WTC11 (cell line): ENCODE measurements at regions not wholly inside any gene's neighbourhood (a gene's known extent, or its start where the extent isn't known, plus 50 kb on each side); places are given as distances from the start of the nearest gene placed in this dataset.

Experiments
- ATAC-seq: fragments of 200-7000 bp; cut with Tn5 transposase; 2 replicates; pipeline ENCODE4 v1.10.0; 2021; ENCODE audit warnings: mild to moderate bottlenecking, moderate library complexity
- CTCF ChIA-PET: fragments of 300-600 bp; sonication (Branson Sonifier 250); formaldehyde crosslinking; loops from one replicate; lab custom pipeline; 2021; ENCODE audit warnings: antibody characterized with exemption; lab: Charles Lee
- POLR2A ChIA-PET: fragments of 350-600 bp; sonication (Branson Sonifier 250); formaldehyde crosslinking; loops from one replicate; lab custom pipeline; 2021; ENCODE audit warnings: antibody characterized with exemption; lab: Charles Lee
- DNase-seq: peaks from one replicate; pipeline ENCODE4 v3.0.0; 2021; ENCODE audit warnings: low spot score
- H3K27ac Mint-ChIP-seq: 2 replicates; pipeline ENCODE4 v1.8.0; 2021; ENCODE audit warnings: mixed read lengths
- H3K27me3 Mint-ChIP-seq: 2 replicates; pipeline ENCODE4 v1.8.0; 2021; ENCODE audit warnings: low read depth, mild to moderate bottlenecking, moderate library complexity, mixed read lengths
- H3K36me3 Mint-ChIP-seq: 2 replicates; pipeline ENCODE4 v1.8.0; 2021; ENCODE audit warnings: mixed read lengths
- H3K4me1 Mint-ChIP-seq: 2 replicates; pipeline ENCODE4 v1.8.0; 2022; ENCODE audit warnings: mixed read lengths
- H3K4me3 Mint-ChIP-seq: 2 replicates; pipeline ENCODE4 v1.8.0; 2021; ENCODE audit warnings: mild to moderate bottlenecking, moderate library complexity, mixed read lengths
- H3K9me3 Mint-ChIP-seq: 2 replicates; pipeline ENCODE4 v1.8.0; 2021; ENCODE audit warnings: mixed read lengths
- E2F4 ChIP-seq: sonication (generic); formaldehyde crosslinking; IDR thresholded peaks from 2 replicates; pipeline ENCODE4 v1.8.1; 2022; ENCODE audit warnings: low read depth, mild to moderate bottlenecking, moderate library complexity, missing genetic modification reagents, borderline replicate concordance
- GABPB1 ChIP-seq: sonication (generic); formaldehyde crosslinking; IDR thresholded peaks from 2 replicates; pipeline ENCODE4 v1.8.1; 2023; ENCODE audit warnings: mild to moderate bottlenecking, missing genetic modification reagents
- GRHL2 ChIP-seq: fragments of 250-450 bp; sonication (Bioruptor Pico); IDR thresholded peaks from 2 replicates; pipeline ENCODE4 v1.8.0; 2022; ENCODE audit warnings: mild to moderate bottlenecking, moderate library complexity; ENCODE audit not compliant: insufficient replicate concordance, severe bottlenecking
- IRF1 ChIP-seq: sonication (generic); formaldehyde crosslinking; IDR thresholded peaks from 2 replicates; pipeline ENCODE4 v1.8.0; 2023; ENCODE audit warnings: missing genetic modification reagents
- KAT7 ChIP-seq: sonication (generic); formaldehyde crosslinking; IDR thresholded peaks from 2 replicates; pipeline ENCODE4 v1.8.1; 2023; ENCODE audit warnings: missing genetic modification reagents, mild to moderate bottlenecking, borderline replicate concordance
- NR3C1 ChIP-seq: sonication (generic); formaldehyde crosslinking; conservative IDR thresholded peaks from 2 replicates; pipeline ENCODE4 v1.8.1; 2023; ENCODE audit warnings: low read depth, mild to moderate bottlenecking, missing genetic modification reagents
- PRRX2 ChIP-seq: fragments of 250-450 bp; sonication (Bioruptor Pico); IDR thresholded peaks from 2 replicates; pipeline ENCODE4 v1.8.0; 2021; ENCODE audit warnings: mild to moderate bottlenecking
- RORB ChIP-seq: fragments of 250-450 bp; sonication (Bioruptor Pico); IDR thresholded peaks from 2 replicates; pipeline ENCODE4 v1.9.0; 2021; ENCODE audit warnings: mild to moderate bottlenecking
- SMAD3 ChIP-seq: sonication (generic); formaldehyde crosslinking; IDR thresholded peaks from 2 replicates; pipeline ENCODE4 v1.8.0; 2022; ENCODE audit warnings: missing genetic modification reagents, mild to moderate bottlenecking, borderline replicate concordance
- TP53 ChIP-seq: sonication (generic); formaldehyde crosslinking; IDR thresholded peaks from 2 replicates; pipeline ENCODE4 v1.8.1; 2023; ENCODE audit warnings: mild to moderate bottlenecking, missing genetic modification reagents
- USF1 ChIP-seq: sonication (generic); formaldehyde crosslinking; IDR thresholded peaks from 2 replicates; pipeline ENCODE4 v1.8.0; 2022; ENCODE audit warnings: mild to moderate bottlenecking, missing genetic modification reagents
- ZNF423 ChIP-seq: fragments of 250-450 bp; sonication (Bioruptor Pico); IDR thresholded peaks from 2 replicates; pipeline ENCODE4 v2.1.2; 2022; ENCODE audit warnings: mild to moderate bottlenecking, moderate library complexity
- TF ChIP-seq, protein P1 (sequence below): fragments of 250-450 bp; sonication (Bioruptor Pico); IDR thresholded peaks from 2 replicates; pipeline ENCODE4 v2.1.2; 2022; ENCODE audit warnings: mild to moderate bottlenecking, moderate library complexity
- TF ChIP-seq, protein P2 (sequence below): sonication (generic); formaldehyde crosslinking; IDR thresholded peaks from 2 replicates; pipeline ENCODE4 v1.8.1; 2023; ENCODE audit warnings: mild to moderate bottlenecking, missing genetic modification reagents, moderate library complexity

- TF ChIP-seq, protein P1, sequence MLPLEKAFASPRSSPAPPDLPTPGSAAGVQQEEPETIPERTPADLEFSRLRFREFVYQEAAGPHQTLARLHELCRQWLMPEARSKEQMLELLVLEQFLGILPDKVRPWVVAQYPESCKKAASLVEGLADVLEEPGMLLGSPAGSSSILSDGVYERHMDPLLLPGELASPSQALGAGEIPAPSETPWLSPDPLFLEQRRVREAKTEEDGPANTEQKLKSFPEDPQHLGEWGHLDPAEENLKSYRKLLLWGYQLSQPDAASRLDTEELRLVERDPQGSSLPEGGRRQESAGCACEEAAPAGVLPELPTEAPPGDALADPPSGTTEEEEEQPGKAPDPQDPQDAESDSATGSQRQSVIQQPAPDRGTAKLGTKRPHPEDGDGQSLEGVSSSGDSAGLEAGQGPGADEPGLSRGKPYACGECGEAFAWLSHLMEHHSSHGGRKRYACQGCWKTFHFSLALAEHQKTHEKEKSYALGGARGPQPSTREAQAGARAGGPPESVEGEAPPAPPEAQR (CRISPR knock-in tag), result no peak
- TF ChIP-seq NR3C1, result no peak
- no peak for TF ChIP-seq IRF1
- TF ChIP-seq KAT7 (CRISPR knock-in tag), result no peak
- no peak for TF ChIP-seq E2F4 (CRISPR knock-in tag)
- no peak for TF ChIP-seq GABPB1 (CRISPR knock-in tag)
- TF ChIP-seq, protein P2, sequence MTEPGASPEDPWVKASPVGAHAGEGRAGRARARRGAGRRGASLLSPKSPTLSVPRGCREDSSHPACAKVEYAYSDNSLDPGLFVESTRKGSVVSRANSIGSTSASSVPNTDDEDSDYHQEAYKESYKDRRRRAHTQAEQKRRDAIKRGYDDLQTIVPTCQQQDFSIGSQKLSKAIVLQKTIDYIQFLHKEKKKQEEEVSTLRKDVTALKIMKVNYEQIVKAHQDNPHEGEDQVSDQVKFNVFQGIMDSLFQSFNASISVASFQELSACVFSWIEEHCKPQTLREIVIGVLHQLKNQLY (CRISPR knock-in tag), result no peak
- TF ChIP-seq RORB (CRISPR knock-in tag), result no peak
- TF ChIP-seq USF1 (CRISPR knock-in tag), result no peak
- no peak for TF ChIP-seq GRHL2 (CRISPR knock-in tag)
These were observed 102.6 kb upstream of the ROPN1 start (continued) for GRCh38 chr3:124094496-124094895.

DNA sequence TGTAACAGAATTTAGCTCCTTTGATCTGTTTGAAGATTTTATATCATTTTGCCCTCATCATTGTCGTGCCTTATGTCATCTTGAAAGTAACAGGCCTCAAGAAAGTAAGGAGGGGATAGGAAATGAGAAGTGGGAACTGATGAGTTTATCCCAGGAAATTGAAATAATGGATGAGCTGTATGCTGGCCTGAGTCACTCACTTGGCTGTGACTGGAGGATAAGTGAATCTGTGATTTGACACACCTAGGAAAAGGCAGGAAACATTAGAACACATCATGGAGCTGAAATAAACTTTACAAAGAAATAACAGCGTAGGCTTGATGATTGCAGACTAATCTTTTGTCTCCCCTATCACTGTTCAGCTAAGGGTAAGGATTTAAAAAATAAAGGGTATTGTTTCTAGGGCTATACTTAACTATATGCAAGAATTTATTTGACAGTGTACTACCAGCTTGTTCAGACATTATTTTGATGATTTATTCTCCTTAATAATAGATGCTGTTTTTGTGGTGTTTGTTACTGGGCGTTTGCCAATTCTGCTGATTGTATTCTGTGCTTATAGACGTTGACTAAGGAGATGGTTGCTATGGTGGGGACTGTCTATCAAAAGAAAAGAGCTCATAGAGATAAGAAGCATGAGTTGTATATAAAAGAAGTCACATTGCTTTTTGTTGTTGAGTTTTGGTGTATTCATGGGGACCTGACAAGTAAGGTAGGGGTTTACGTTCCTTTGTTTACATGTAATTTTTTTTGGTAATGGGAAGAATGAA is 105.6 kb upstream of the ROPN1 start:
- Mint-ChIP-seq H3K36me3 (no peaks in the 10 kb centered on the region), H3K4me1 (peaks cover 6% of the 10 kb centered on the region), H3K4me3 (no peak overlapping the region), H3K9me3 (peaks cover 5% of the 10 kb centered on the region; the same call in 1 of the 2 replicates), H3K27ac (no peak overlapping the region), H3K27me3 (no peaks in the 10 kb centered on the region)
- TF ChIP-seq PRRX2 (CRISPR knock-in tag) (no peak), ZNF423 (CRISPR knock-in tag) (no peak), IRF1 (no peak), TP53 (CRISPR knock-in tag) (no peak)
- no peak for DNase-seq
- ChIA-PET CTCF (interaction anchor here (0.9 kb wide), 1 partner anchor 184 kb away, joined by 3 read pairs; no protein-coding TSS in a partner anchor), POLR2A (no interaction called here)
- ATAC-seq, result no peak

GRCh38 chr3:124101643-124102042 is 109.7 kb upstream of the ROPN1 start:
- Mint-ChIP-seq H3K27ac (no peak overlapping the region), H3K27me3 (no peaks in the 10 kb centered on the region), H3K36me3 (no peaks in the 10 kb centered on the region), H3K9me3 (no peaks in the 10 kb centered on the region), H3K4me1 (no peaks in the 10 kb centered on the region), H3K4me3 (no peak overlapping the region)
- TF ChIP-seq SMAD3 (CRISPR knock-in tag) (no peak), NR3C1 (no peak)
- CTCF ChIA-PET, result no interaction called here
- DNase-seq, result no peak
- POLR2A ChIA-PET, result no interaction called here
- ATAC-seq, result no peak
